ENCODE measurements at regions not wholly inside any gene's neighbourhood (a gene's known extent, or its start where the extent isn't known, plus 50 kb on each side); places are given as distances from the start of the nearest gene placed in this dataset.

DNA sequence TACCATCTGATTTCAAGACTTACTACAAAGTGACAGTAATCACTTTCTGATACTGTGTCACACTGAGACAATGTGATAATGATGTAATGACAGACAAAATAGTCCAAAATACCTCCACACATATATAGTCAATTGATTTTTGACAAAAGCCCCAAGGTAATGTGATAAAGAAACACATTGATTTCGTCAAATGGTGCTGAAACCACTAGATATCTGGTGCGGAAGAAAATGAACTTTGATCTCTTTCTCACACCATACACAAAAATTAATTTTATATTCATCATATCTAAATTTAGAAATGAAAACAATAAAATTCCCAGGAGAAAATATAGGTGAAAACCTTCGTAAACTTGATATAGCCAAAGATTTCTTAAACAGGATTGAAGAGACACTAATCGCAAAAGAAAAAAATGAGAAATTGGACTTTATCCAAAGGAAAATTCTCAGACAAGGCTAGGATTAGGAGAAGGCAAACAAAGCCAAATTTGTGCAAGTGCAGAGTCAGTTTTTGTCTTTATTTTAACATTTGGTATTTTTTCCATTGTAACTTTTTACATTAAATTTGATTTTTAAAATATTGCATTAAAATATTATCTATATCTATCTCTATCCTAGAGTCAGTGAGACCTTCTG, 739.9 kb downstream of the DIAPH3 start:
- WGBS, 3 donors: 53 to 63% (median 55%) methylated on average over 4 of the region's 4 CpGs
- Histone ChIP-seq H3K9me3 (no peaks in the 10 kb centered on the region), H3K4me3 (no peak overlapping the region), H3K4me1 (no peaks in the 10 kb centered on the region), H3K27ac (no peak overlapping the region), H3K27me3 (ENCODE audit: insufficient read depth in 3 of 3, low read length in 2 of 3) (peaks cover 0 to 1% (median 0%) of the 10 kb centered on the region in 3 donors), H3K36me3 (ENCODE audit: insufficient read depth in 1 of 2, low read depth in 1 of 2) (no peaks in the 10 kb centered on the region)
- DNase-seq (no peak), ATAC-seq (no peak)
- TF ChIP-seq, protein P1, sequence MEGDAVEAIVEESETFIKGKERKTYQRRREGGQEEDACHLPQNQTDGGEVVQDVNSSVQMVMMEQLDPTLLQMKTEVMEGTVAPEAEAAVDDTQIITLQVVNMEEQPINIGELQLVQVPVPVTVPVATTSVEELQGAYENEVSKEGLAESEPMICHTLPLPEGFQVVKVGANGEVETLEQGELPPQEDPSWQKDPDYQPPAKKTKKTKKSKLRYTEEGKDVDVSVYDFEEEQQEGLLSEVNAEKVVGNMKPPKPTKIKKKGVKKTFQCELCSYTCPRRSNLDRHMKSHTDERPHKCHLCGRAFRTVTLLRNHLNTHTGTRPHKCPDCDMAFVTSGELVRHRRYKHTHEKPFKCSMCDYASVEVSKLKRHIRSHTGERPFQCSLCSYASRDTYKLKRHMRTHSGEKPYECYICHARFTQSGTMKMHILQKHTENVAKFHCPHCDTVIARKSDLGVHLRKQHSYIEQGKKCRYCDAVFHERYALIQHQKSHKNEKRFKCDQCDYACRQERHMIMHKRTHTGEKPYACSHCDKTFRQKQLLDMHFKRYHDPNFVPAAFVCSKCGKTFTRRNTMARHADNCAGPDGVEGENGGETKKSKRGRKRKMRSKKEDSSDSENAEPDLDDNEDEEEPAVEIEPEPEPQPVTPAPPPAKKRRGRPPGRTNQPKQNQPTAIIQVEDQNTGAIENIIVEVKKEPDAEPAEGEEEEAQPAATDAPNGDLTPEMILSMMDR (IDR thresholded peaks at IDR 0.05): no peak
- intact Hi-C loops (cut with DNase I): no loop called here

DNA sequence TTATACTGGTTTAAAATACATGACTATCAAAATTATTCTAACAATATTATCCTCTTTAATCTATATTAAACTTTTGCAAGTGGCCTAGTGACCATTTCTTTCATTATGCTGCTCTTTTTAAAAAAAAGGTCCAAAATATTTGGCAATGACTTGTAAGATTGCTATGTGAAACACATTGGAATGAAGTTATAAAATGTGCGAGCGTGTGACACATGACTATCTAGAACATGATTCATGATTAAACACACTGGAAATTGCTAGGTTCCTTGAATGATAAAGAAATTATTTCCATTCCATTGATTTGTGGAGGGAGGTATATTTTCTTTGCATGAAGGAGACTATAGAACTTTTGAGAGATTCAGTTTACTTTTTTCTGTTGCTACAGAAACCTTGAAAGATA, 739.1 kb downstream of the DIAPH3 start:
- 73 to 80% (median 77%) methylated on average over 2 of the region's 2 CpGs for WGBS, 3 donors

DNA sequence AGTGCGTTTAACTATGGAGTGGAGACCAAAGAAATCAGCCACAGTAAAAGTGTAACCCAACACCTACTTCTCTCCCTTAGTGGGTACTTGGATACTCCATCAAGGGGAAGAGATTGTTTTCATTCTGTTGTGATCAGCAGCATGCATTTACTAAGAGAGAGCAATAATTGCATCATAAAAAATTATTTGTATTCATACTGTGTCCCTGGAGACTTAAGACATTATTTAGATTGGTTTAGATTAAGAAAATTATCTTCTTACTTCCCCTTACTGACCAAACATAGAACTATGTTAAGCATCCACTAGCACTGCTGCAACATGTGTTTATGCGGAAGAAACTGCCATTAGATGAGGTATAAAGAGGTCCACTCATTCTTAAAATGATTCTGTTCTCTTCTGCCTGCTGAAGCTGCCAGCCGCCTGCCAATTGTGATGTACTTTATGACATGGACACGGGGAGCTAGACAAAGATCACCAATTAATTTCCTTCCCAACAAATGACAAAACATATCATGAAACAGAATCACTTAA, 738.5 kb downstream of the DIAPH3 start:
- intact Hi-C loops (cut with DNase I): no loop called here
- H3K27ac ChIP-seq: no peak overlapping the region
- ATAC-seq (no peak), DNase-seq (no peak)
- no peaks in the 10 kb centered on the region for H3K36me3 ChIP-seq (ENCODE audit: insufficient read depth in 1 of 2, low read depth in 1 of 2)
- no peaks in the 10 kb centered on the region for H3K4me1 ChIP-seq
- H3K27me3 ChIP-seq (ENCODE audit: insufficient read depth in 3 of 3, low read length in 2 of 3): no peaks in the 10 kb centered on the region
- WGBS, 3 donors: 56 to 66% (median 58%) methylated on average over 4 of the region's 4 CpGs
- H3K9me3 ChIP-seq: no peaks in the 10 kb centered on the region
- H3K4me3 ChIP-seq: no peak overlapping the region
- TF ChIP-seq, protein P1 (IDR thresholded peaks at IDR 0.05): no peak

More for the DNA sequence above, 739.1 kb downstream of the DIAPH3 start:
- DNase-seq (no peak), ATAC-seq (no peak)
- Histone ChIP-seq H3K36me3 (ENCODE audit: insufficient read depth in 1 of 2, low read depth in 1 of 2) (no peaks in the 10 kb centered on the region), H3K4me3 (no peak overlapping the region), H3K27me3 (ENCODE audit: insufficient read depth in 3 of 3, low read length in 2 of 3) (peaks cover 0 to 1% (median 0%) of the 10 kb centered on the region in 3 donors), H3K4me1 (no peaks in the 10 kb centered on the region), H3K27ac (no peak overlapping the region), H3K9me3 (no peaks in the 10 kb centered on the region)
- intact Hi-C loops (cut with DNase I): no loop called here
- TF ChIP-seq, protein P1 (IDR thresholded peaks at IDR 0.05): no peak

DNA sequence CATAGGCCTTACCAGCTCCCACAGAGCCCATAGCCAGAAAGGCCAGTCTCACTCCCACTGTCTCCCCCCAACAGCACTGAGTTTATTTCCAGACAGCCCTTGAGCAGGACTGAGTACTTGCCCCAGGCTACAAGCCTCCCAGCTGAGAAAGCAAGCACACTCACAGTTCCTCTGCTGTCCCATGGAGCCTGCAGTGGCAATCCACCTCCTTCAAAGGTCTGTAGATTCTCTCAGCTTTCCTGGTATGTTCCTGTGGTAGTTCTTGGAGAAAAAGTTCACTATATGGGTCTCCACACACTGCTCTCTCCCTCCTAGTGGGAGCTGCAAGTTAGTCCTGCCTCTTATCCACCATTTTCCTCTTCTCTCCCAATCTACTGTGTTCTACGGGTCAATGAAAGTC, 728.7 kb downstream of the DIAPH3 start:
- 95 to 100% (median 98%) methylated on average over 1 of the region's 1 CpG for WGBS, 3 donors
- intact Hi-C loops (cut with DNase I): no loop called here

More for the DNA sequence above, 728.7 kb downstream of the DIAPH3 start:
- no peaks in the 10 kb centered on the region for H3K36me3 ChIP-seq (ENCODE audit: insufficient read depth in 1 of 2, low read depth in 1 of 2)
- DNase-seq (no peak), ATAC-seq (no peak)
- H3K27ac ChIP-seq: no peak overlapping the region
- TF ChIP-seq, protein P1 (IDR thresholded peaks at IDR 0.05): no peak
- no peaks in the 10 kb centered on the region for H3K27me3 ChIP-seq (ENCODE audit: insufficient read depth in 3 of 3, low read length in 2 of 3)
- H3K9me3 ChIP-seq: peaks cover 5% of the 10 kb centered on the region
- no peaks in the 10 kb centered on the region for H3K4me1 ChIP-seq
- no peak overlapping the region for H3K4me3 ChIP-seq

Measured in psoas muscle (tissue), 7 donors.